Breast epithelium (tissue), 3 donors: ENCODE measurements at regions not wholly inside any gene's neighbourhood (a gene's known extent, or its start where the extent isn't known, plus 50 kb on each side); places are given as distances from the start of the nearest gene placed in this dataset.

ENCODE experiments used
- POLR2A ChIP-seq: fragments of 450-650 bp; IDR thresholded peaks from one replicate; pipeline ENCODE4 v1.6.1; 2016; ENCODE audit warnings: antibody characterized with exemption, mild to moderate bottlenecking, moderate library complexity
- TF ChIP-seq, protein P1 (sequence below), 3 donors: fragments of 450-650 bp; IDR thresholded peaks; one replicate each; pipeline ENCODE4 v1.5.1; 2016 to 2017; ENCODE audit warnings: antibody characterized with exemption in 3 of 3, mild to moderate bottlenecking in 3 of 3, moderate library complexity in 3 of 3

DNA sequence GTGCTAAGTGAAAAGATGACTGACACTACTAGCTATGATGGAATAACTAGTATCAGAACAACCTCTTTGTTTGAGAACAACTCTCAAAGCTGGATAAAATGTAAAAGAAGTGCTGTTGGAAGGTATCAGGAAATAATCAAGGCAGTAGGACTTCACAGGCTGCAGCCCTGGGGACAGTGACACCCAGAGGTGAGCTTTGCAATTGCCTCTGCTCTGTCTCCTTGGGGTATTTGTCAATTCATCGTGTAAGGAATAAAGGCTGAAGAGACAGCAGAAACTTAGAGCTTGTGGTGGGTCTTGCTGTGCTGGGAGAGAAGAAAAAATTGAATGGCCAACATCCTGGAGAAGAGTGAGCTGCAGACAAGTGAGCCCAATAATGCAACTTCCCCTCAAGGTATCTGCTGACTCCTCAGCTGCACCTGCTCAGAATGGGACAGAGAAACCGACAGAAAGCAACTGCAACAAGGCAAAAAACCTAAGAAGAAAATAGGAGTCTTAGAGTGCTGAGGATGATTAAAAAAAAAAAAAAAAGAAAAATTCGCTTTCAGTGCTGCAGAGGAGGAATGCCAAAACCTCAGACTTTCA is 141.1 kb downstream of the RCN1 start:
- TF ChIP-seq, protein P1, sequence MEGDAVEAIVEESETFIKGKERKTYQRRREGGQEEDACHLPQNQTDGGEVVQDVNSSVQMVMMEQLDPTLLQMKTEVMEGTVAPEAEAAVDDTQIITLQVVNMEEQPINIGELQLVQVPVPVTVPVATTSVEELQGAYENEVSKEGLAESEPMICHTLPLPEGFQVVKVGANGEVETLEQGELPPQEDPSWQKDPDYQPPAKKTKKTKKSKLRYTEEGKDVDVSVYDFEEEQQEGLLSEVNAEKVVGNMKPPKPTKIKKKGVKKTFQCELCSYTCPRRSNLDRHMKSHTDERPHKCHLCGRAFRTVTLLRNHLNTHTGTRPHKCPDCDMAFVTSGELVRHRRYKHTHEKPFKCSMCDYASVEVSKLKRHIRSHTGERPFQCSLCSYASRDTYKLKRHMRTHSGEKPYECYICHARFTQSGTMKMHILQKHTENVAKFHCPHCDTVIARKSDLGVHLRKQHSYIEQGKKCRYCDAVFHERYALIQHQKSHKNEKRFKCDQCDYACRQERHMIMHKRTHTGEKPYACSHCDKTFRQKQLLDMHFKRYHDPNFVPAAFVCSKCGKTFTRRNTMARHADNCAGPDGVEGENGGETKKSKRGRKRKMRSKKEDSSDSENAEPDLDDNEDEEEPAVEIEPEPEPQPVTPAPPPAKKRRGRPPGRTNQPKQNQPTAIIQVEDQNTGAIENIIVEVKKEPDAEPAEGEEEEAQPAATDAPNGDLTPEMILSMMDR (IDR thresholded peaks at IDR 0.05) = no peak
- no peak for TF ChIP-seq POLR2A
